Fibroblast of lung (primary cell): ENCODE measurements at regions not wholly inside any gene's neighbourhood (a gene's known extent, or its start where the extent isn't known, plus 50 kb on each side); places are given as distances from the start of the nearest gene placed in this dataset.

Experiments used
- CTCF ChIP-seq, 2 donors: IDR thresholded peaks in 1 of 2; conservative IDR thresholded peaks in 1 of 2; 1 replicate in 1 of 2; 2 replicates in 1 of 2; pipeline ENCODE4 v1.5.1; 2011 to 2012; ENCODE audit warnings: low read length in 2 of 2, control low read depth in 1 of 2, inconsistent platforms in 1 of 2, low read depth in 1 of 2, mild to moderate bottlenecking in 1 of 2
- EZH2 ChIP-seq: IDR thresholded peaks from 2 replicates; pipeline ENCODE4 v1.5.1; 2012; ENCODE audit warnings: low read length, control low read depth, mild to moderate bottlenecking; ENCODE audit errors: missing control alignments

- TF ChIP-seq CTCF (conservative IDR thresholded peaks at IDR 0.05 in 1 of 2, IDR thresholded peaks at IDR 0.05 in 1 of 2; ENCODE audit: low read depth in 1 of 2, low read length in 2 of 2) (no peak), EZH2 (no peak)
Measured at GRCh38 chr2:16288371-16289112, 348.2 kb downstream of the MYCN start.
